KMS-11 (cell line): ENCODE measurements at regions not wholly inside any gene's neighbourhood (a gene's known extent, or its start where the extent isn't known, plus 50 kb on each side); places are given as distances from the start of the nearest gene placed in this dataset.

Experiments used
- H2AFZ ChIP-seq: fragments of 200-600 bp; sonication (generic); 2 replicates; pipeline ENCODE4 v1.6.1; 2016; ENCODE audit warnings: antibody characterized with exemption, mixed run types, low read depth
- H3K27ac ChIP-seq: fragments of 200-600 bp; sonication (generic); 2 replicates; pipeline ENCODE4 v1.6.1; 2016; ENCODE audit warnings: mild to moderate bottlenecking, mixed run types
- H3K27me3 ChIP-seq: fragments of 200-600 bp; sonication (generic); 2 replicates; pipeline ENCODE4 v1.6.1; 2017; ENCODE audit warnings: mild to moderate bottlenecking, low read depth, mixed run types, moderate library complexity; ENCODE audit not compliant: insufficient read depth
- H3K36me3 ChIP-seq: fragments of 200-600 bp; sonication (generic); 2 replicates; pipeline ENCODE4 v1.6.1; 2017; ENCODE audit warnings: mild to moderate bottlenecking, mixed run types; ENCODE audit not compliant: insufficient read depth
- H3K4me1 ChIP-seq: fragments of 200-600 bp; sonication (generic); 2 replicates; pipeline ENCODE4 v1.6.1; 2016; ENCODE audit warnings: mild to moderate bottlenecking, low read depth, mixed run types; ENCODE audit not compliant: poor library complexity, severe bottlenecking
- H3K4me2 ChIP-seq: fragments of 200-600 bp; sonication (generic); 2 replicates; pipeline ENCODE4 v1.7.0; 2016; ENCODE audit warnings: mild to moderate bottlenecking, mixed run types
- H3K4me3 ChIP-seq: fragments of 200-600 bp; sonication (generic); IDR thresholded peaks from 2 replicates; pipeline ENCODE4 v1.6.1; 2017; ENCODE audit warnings: low read depth, low read length, mixed read lengths; ENCODE audit not compliant: insufficient read depth
- H3K79me2 ChIP-seq: fragments of 200-600 bp; sonication (generic); 2 replicates; pipeline ENCODE4 v1.6.1; 2016; ENCODE audit warnings: low read depth, mixed run types; ENCODE audit not compliant: insufficient read depth
- H3K9ac ChIP-seq: fragments of 200-600 bp; sonication (generic); 2 replicates; pipeline ENCODE4 v1.6.1; 2016; ENCODE audit warnings: mild to moderate bottlenecking, mixed run types
- H4K20me1 ChIP-seq: fragments of 200-600 bp; sonication (generic); 2 replicates; pipeline ENCODE4 v1.6.1; 2016; ENCODE audit warnings: mild to moderate bottlenecking, mixed run types; ENCODE audit not compliant: insufficient read depth
- CTCF ChIP-seq: fragments of 200-600 bp; sonication (generic); conservative IDR thresholded peaks from 2 replicates; pipeline ENCODE4 v1.6.1; 2017; ENCODE audit warnings: low read depth, mild to moderate bottlenecking, antibody characterized with exemption, low read length, moderate library complexity, mixed read lengths

- Histone ChIP-seq H2AFZ (no peak overlapping the region), H3K27me3 (no peaks in the 10 kb centered on the region), H3K36me3 (no peaks in the 10 kb centered on the region), H3K4me3 (no peak overlapping the region), H3K4me1 (no peaks in the 10 kb centered on the region), H3K27ac (no peak overlapping the region), H3K9ac (no peak overlapping the region), H3K79me2 (no peaks in the 10 kb centered on the region), H4K20me1 (no peaks in the 10 kb centered on the region), H3K4me2 (no peak overlapping the region)
- no peak for TF ChIP-seq CTCF
Measured at GRCh38 chr2:234751275-234751973, 200.4 kb upstream of the SH3BP4 start.

GRCh38 chr2:234747833-234748559 is 203.8 kb upstream of the SH3BP4 start:
- Histone ChIP-seq H3K4me3 (no peak overlapping the region), H3K4me2 (no peak overlapping the region), H3K27ac (no peak overlapping the region), H2AFZ (no peak overlapping the region), H3K36me3 (no peaks in the 10 kb centered on the region), H3K27me3 (no peaks in the 10 kb centered on the region), H3K4me1 (no peaks in the 10 kb centered on the region), H4K20me1 (no peaks in the 10 kb centered on the region), H3K79me2 (no peaks in the 10 kb centered on the region), H3K9ac (no peak overlapping the region)
- TF ChIP-seq CTCF: no peak

GRCh38 chr2:234747032-234747431 is 204.8 kb upstream of the SH3BP4 start:
- Histone ChIP-seq H3K36me3 (no peaks in the 10 kb centered on the region), H3K4me1 (no peaks in the 10 kb centered on the region), H3K4me2 (no peak overlapping the region), H3K79me2 (no peaks in the 10 kb centered on the region), H3K27ac (no peak overlapping the region), H3K9ac (no peak overlapping the region), H4K20me1 (no peaks in the 10 kb centered on the region), H3K27me3 (no peaks in the 10 kb centered on the region), H3K4me3 (no peak overlapping the region), H2AFZ (no peak overlapping the region)
- TF ChIP-seq CTCF: no peak

GRCh38 chr2:234745347-234745746 is 206.5 kb upstream of the SH3BP4 start:
- 0 out of 2 replicates have a peak, but pooled peaks have one; percentile 20 for TF ChIP-seq CTCF
- no peaks in the 10 kb centered on the region for H3K27me3 ChIP-seq
- no peaks in the 10 kb centered on the region for H3K79me2 ChIP-seq
- no peaks in the 10 kb centered on the region for H3K36me3 ChIP-seq
- H3K27ac ChIP-seq: no peak overlapping the region
- no peak overlapping the region for H3K4me2 ChIP-seq
- H3K4me3 ChIP-seq: no peak overlapping the region
- no peaks in the 10 kb centered on the region for H3K4me1 ChIP-seq
- H4K20me1 ChIP-seq: no peaks in the 10 kb centered on the region
- no peak overlapping the region for H2AFZ ChIP-seq
- H3K9ac ChIP-seq: no peak overlapping the region
